IMR-90 (cell line): ENCODE measurements at regions not wholly inside any gene's neighbourhood (a gene's known extent, or its start where the extent isn't known, plus 50 kb on each side); places are given as distances from the start of the nearest gene placed in this dataset.

ENCODE experiments used
- ATAC-seq: fragments of 200-7000 bp; cut with Tn5 transposase; 2 replicates; pipeline ENCODE4 v1.9.1; 2020; ENCODE audit warnings: low read depth, mild to moderate bottlenecking, moderate library complexity
- BruUV-seq: library from RNA; stranded (reverse); fragments of 400-500 nt; replicated peaks from 2 replicates; lab custom pipeline; 2021; lab: Mats Ljungman, UMichigan
- CTCF ChIA-PET: fragments of 300-600 bp; formaldehyde crosslinking; extraction: SDS; loops from one replicate; lab custom pipeline; 2021; ENCODE audit warnings: antibody characterized with exemption; lab: Yijun Ruan, JAX
- POLR2A ChIA-PET: fragments of 300-600 bp; sonication (Branson Sonifier 250); formaldehyde crosslinking; loops from one replicate; lab custom pipeline; 2022; ENCODE audit warnings: antibody characterized with exemption; ENCODE audit not compliant: unreplicated experiment; lab: Charles Lee
- DNase-seq: peaks from one replicate; pipeline ENCODE4 v3.0.0; 2013
- H2AFZ ChIP-seq: replicated peaks from 2 replicates; pipeline ENCODE3; 2013; ENCODE audit warnings: low read length, mild to moderate bottlenecking; ENCODE audit not compliant: poor library complexity
- H2AK5ac ChIP-seq: 2 replicates; pipeline ENCODE4 v1.6.1; 2013; ENCODE audit warnings: low read depth, low read length, inconsistent platforms
- H2AK9ac ChIP-seq: replicated peaks from 2 replicates; pipeline ENCODE3; 2013; ENCODE audit warnings: mild to moderate bottlenecking, low read depth, low read length, moderate library complexity; ENCODE audit not compliant: poor library complexity
- H2BK120ac ChIP-seq: 2 replicates; pipeline ENCODE4 v1.6.1; 2013; ENCODE audit warnings: low read depth, low read length, inconsistent platforms
- H2BK15ac ChIP-seq: 3 replicates; pipeline ENCODE4 v1.6.1; 2013; ENCODE audit warnings: low read depth, low read length, inconsistent platforms
- H2BK20ac ChIP-seq: 2 replicates; pipeline ENCODE4 v1.6.1; 2013; ENCODE audit warnings: low read depth, mild to moderate bottlenecking, inconsistent platforms, low read length, moderate library complexity
- H2BK5ac ChIP-seq: 2 replicates; pipeline ENCODE4 v1.6.1; 2013; ENCODE audit warnings: mild to moderate bottlenecking, low read depth, low read length, inconsistent platforms; ENCODE audit not compliant: poor library complexity, severe bottlenecking
- H3K14ac ChIP-seq: replicated peaks from 2 replicates; pipeline ENCODE4 v1.6.1; 2013; ENCODE audit warnings: low read depth, low read length, inconsistent platforms
- H3K18ac ChIP-seq: 2 replicates; pipeline ENCODE4 v1.6.1; 2013; ENCODE audit warnings: low read depth, low read length, control low read depth
- H3K23ac ChIP-seq: 2 replicates; pipeline ENCODE4 v1.6.1; 2013; ENCODE audit warnings: low read depth, low read length, inconsistent platforms
- H3K27ac ChIP-seq: 2 replicates; pipeline ENCODE4 v1.5.1; 2013; ENCODE audit warnings: mild to moderate bottlenecking, control low read depth, low read length; ENCODE audit not compliant: insufficient read depth
- H3K27me3 ChIP-seq: 2 replicates; pipeline ENCODE4 v1.6.1; 2013; ENCODE audit warnings: low read length; ENCODE audit not compliant: control insufficient read depth, insufficient read depth
- H3K36me3 ChIP-seq: 2 replicates; pipeline ENCODE4 v1.6.1; 2013; ENCODE audit warnings: low read length, mixed read lengths; ENCODE audit not compliant: control insufficient read depth, insufficient read depth
- H3K4ac ChIP-seq: 2 replicates; pipeline ENCODE4 v1.6.1; 2013; ENCODE audit warnings: low read depth, low read length, inconsistent platforms
- H3K4me1 ChIP-seq: 2 replicates; pipeline ENCODE4 v1.6.1; 2013; ENCODE audit warnings: low read length, mixed read lengths; ENCODE audit not compliant: control insufficient read depth, insufficient read depth
- H3K4me2 ChIP-seq: 2 replicates; pipeline ENCODE4 v1.6.1; 2013; ENCODE audit warnings: low read depth, mild to moderate bottlenecking, control low read depth, low read length, moderate library complexity
- H3K4me3 ChIP-seq: 2 replicates; pipeline ENCODE4 v1.5.1; 2013; ENCODE audit warnings: low read depth, mild to moderate bottlenecking, control low read depth, low read length, moderate library complexity; ENCODE audit not compliant: insufficient read depth
- H3K56ac ChIP-seq: 2 replicates; pipeline ENCODE4 v1.6.1; 2013; ENCODE audit warnings: low read length, inconsistent platforms; ENCODE audit not compliant: insufficient read depth; ENCODE audit errors: extremely low read depth
- H3K79me1 ChIP-seq, 2 experiments: 2 replicates each; pipeline ENCODE4 v1.6.1; 2013; ENCODE audit warnings: low read length in 2 of 2, inconsistent platforms in 1 of 2, low read depth in 1 of 2
- H3K9ac ChIP-seq: 2 replicates; pipeline ENCODE4 v1.6.1; 2013; ENCODE audit warnings: low read depth, low read length, control low read depth
- H3K9me1 ChIP-seq: 2 replicates; pipeline ENCODE4 v1.6.1; 2013; ENCODE audit warnings: low read length, inconsistent platforms; ENCODE audit not compliant: insufficient read depth
- H3K9me3 ChIP-seq: 2 replicates; pipeline ENCODE4 v1.6.1; 2013; ENCODE audit warnings: low read length; ENCODE audit not compliant: control insufficient read depth, insufficient read depth
- H4K20me1 ChIP-seq: 2 replicates; pipeline ENCODE4 v1.6.1; 2013; ENCODE audit warnings: low read length, inconsistent platforms; ENCODE audit not compliant: insufficient read depth
- H4K5ac ChIP-seq: 2 replicates; pipeline ENCODE4 v1.6.1; 2013; ENCODE audit warnings: mild to moderate bottlenecking, low read depth, low read length, control low read depth
- H4K8ac ChIP-seq, 2 experiments: 2 replicates each; pipeline ENCODE4 v1.6.1; 2013; ENCODE audit warnings: low read depth in 2 of 2, low read length in 2 of 2, control low read depth in 1 of 2, inconsistent platforms in 1 of 2
- H4K91ac ChIP-seq: 2 replicates; pipeline ENCODE4 v1.6.1; 2013; ENCODE audit warnings: low read depth, low read length, inconsistent platforms; ENCODE audit not compliant: insufficient read depth
- BHLHE40 ChIP-seq: fragments of 150-350 bp; IDR thresholded peaks from 2 replicates; pipeline ENCODE4 v1.6.1; 2016; ENCODE audit warnings: mild to moderate bottlenecking, low read depth, low read length
- CEBPB ChIP-seq: IDR thresholded peaks from 2 replicates; pipeline ENCODE4 v1.6.1; 2012; ENCODE audit warnings: low read depth, low read length, improper control_type of control experiment
- CHD1 ChIP-seq: IDR thresholded peaks from 2 replicates; pipeline ENCODE4 v1.6.1; 2012; ENCODE audit warnings: low read depth, low read length, improper control_type of control experiment
- ELK1 ChIP-seq: fragments of 150-350 bp; IDR thresholded peaks from 2 replicates; pipeline ENCODE4 v1.6.1; 2016; ENCODE audit warnings: low read depth, mild to moderate bottlenecking, low read length, moderate library complexity, borderline replicate concordance
- FOS ChIP-seq: fragments of 150-350 bp; IDR thresholded peaks from 2 replicates; pipeline ENCODE4 v1.6.1; 2016; ENCODE audit warnings: low read depth, low read length
- MAFK ChIP-seq: IDR thresholded peaks from 2 replicates; pipeline ENCODE4 v1.6.1; 2012; ENCODE audit warnings: low read depth, low read length, improper control_type of control experiment
- MAZ ChIP-seq: IDR thresholded peaks from 2 replicates; pipeline ENCODE4 v1.6.1; 2012; ENCODE audit warnings: low read depth, mild to moderate bottlenecking, low read length, improper control_type of control experiment, moderate library complexity, borderline replicate concordance
- MXI1 ChIP-seq: IDR thresholded peaks from 2 replicates; pipeline ENCODE4 v1.6.1; 2012; ENCODE audit warnings: low read depth, mild to moderate bottlenecking, low read length, moderate library complexity, borderline replicate concordance
- NFE2L2 ChIP-seq: fragments of 150-350 bp; IDR thresholded peaks from 2 replicates; pipeline ENCODE4 v1.6.1; 2016; ENCODE audit warnings: low read depth, mild to moderate bottlenecking, low read length
- POLR2A ChIP-seq: IDR thresholded peaks from 2 replicates; pipeline ENCODE4 v1.6.1; 2012; ENCODE audit warnings: mild to moderate bottlenecking, low read depth, low read length
- RAD21 ChIP-seq: IDR thresholded peaks from 2 replicates; pipeline ENCODE4 v1.6.1; 2012; ENCODE audit warnings: low read length, improper control_type of control experiment
- RCOR1 ChIP-seq: IDR thresholded peaks from 2 replicates; pipeline ENCODE4 v1.6.1; 2012; ENCODE audit warnings: mild to moderate bottlenecking, low read length, improper control_type of control experiment; ENCODE audit not compliant: insufficient replicate concordance
- RFX5 ChIP-seq: IDR thresholded peaks from 2 replicates; pipeline ENCODE4 v1.8.0; 2012; ENCODE audit warnings: low read depth, mild to moderate bottlenecking, low read length, moderate library complexity
- SMC3 ChIP-seq: fragments of 150-350 bp; IDR thresholded peaks from 2 replicates; pipeline ENCODE4 v1.6.1; 2016; ENCODE audit warnings: low read depth, mild to moderate bottlenecking, antibody characterized with exemption, low read length, moderate library complexity
- WGBS, 2 experiments: methylation state at CpG; one replicate each; pipeline versions ENCODE4 v1.1.5 to v1.1.7; 2013; ENCODE audit warnings: missing lambda C conversion rate in 2 of 2; ENCODE audit not compliant: insufficient read length in 1 of 2; ENCODE audit errors: extremely low coverage in 2 of 2; 5-methylcytosine and 5-hydroxymethylcytosine counted together
- dilution Hi-C: fragments of 300-500 bp; cut with HindIII; formaldehyde crosslinking; loops from one replicate; pipeline ENCODE4 v1.14.3; 2018; ENCODE audit warnings: low sequenced_read_pairs; ENCODE audit not compliant: unreplicated experiment
- in situ Hi-C: fragments of 300-500 bp; cut with MboI; formaldehyde crosslinking; loops from 3 replicates; pipeline ENCODE4 v1.14.3; 2019; ENCODE audit warnings: low sequenced_read_pairs, inconsistent platforms, mixed read lengths
- intact Hi-C: fragments of 100-400 bp; cut with micrococcal nuclease; formaldehyde crosslinking; loops from 2 replicates; pipeline ENCODE4 v1.10.0; 2022
- TF ChIP-seq, protein P1 (sequence below): conservative IDR thresholded peaks from 2 replicates; pipeline ENCODE4 v1.5.1; 2012; ENCODE audit warnings: mild to moderate bottlenecking, low read depth, low read length, improper control_type of control experiment
- TF ChIP-seq, protein P2 (sequence below): fragments of 150-350 bp; IDR thresholded peaks from 2 replicates; pipeline ENCODE4 v1.6.1; 2017; ENCODE audit warnings: mild to moderate bottlenecking, antibody characterized with exemption, low read length, low read depth

DNA sequence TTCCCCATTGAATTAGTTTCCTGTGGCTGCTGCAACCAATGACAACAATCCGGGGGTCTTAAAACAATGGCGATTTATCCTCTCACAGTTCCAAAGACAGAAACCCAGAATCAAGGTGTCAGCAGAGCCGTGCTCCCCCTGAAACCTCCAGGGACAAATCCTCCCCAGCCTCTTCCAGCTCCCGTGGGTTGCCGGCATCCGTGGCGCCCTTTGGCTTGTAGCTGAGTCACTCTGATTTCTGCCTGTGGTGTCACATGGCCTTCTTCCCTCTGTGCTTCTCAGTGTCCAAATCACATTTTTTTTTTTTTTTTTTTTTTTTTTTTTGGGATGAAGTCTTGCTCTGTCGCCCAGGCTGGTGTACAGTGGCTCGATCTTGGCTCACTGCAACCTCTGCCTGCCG, 64.5 kb upstream of the STX18 start:
- ChIA-PET POLR2A (no interaction called here), CTCF (no interaction called here)
- ATAC-seq, result peak; percentile 63; the same call in 1 of the 2 replicates
- Histone ChIP-seq H2BK120ac (no peak overlapping the region), H2BK5ac (no peak overlapping the region), H3K23ac (no peak overlapping the region), H2AK5ac (no peak overlapping the region), H2AFZ (peak overlapping the region; percentile 1), H2BK15ac (no peak overlapping the region), H3K4me3 (no peak overlapping the region), H3K4me1 (no peaks in the 10 kb centered on the region; the same call in 1 of the 2 replicates), H3K9me1 (no peaks in the 10 kb centered on the region), H3K9me3 (no peaks in the 10 kb centered on the region), H3K9ac (no peak overlapping the region), H3K14ac (no peak overlapping the region), H3K4ac (no peak overlapping the region), H2AK9ac (no peak overlapping the region), H4K20me1 (no peaks in the 10 kb centered on the region), H3K56ac (no peak overlapping the region), H3K79me1 (no peaks in the 10 kb centered on the region), H4K91ac (no peak overlapping the region), H3K27ac (no peak overlapping the region), H3K4me2 (no peak overlapping the region), H3K36me3 (no peaks in the 10 kb centered on the region), H4K8ac (no peak overlapping the region), H3K27me3 (no peaks in the 10 kb centered on the region), H3K18ac (no peak overlapping the region), H4K5ac (no peak overlapping the region), H2BK20ac (no peak overlapping the region)
- no peak for TF ChIP-seq MAFK
- TF ChIP-seq FOS, result no peak
- no peak for TF ChIP-seq BHLHE40
- TF ChIP-seq, protein P1, sequence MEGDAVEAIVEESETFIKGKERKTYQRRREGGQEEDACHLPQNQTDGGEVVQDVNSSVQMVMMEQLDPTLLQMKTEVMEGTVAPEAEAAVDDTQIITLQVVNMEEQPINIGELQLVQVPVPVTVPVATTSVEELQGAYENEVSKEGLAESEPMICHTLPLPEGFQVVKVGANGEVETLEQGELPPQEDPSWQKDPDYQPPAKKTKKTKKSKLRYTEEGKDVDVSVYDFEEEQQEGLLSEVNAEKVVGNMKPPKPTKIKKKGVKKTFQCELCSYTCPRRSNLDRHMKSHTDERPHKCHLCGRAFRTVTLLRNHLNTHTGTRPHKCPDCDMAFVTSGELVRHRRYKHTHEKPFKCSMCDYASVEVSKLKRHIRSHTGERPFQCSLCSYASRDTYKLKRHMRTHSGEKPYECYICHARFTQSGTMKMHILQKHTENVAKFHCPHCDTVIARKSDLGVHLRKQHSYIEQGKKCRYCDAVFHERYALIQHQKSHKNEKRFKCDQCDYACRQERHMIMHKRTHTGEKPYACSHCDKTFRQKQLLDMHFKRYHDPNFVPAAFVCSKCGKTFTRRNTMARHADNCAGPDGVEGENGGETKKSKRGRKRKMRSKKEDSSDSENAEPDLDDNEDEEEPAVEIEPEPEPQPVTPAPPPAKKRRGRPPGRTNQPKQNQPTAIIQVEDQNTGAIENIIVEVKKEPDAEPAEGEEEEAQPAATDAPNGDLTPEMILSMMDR, result no peak
- TF ChIP-seq, protein P2, sequence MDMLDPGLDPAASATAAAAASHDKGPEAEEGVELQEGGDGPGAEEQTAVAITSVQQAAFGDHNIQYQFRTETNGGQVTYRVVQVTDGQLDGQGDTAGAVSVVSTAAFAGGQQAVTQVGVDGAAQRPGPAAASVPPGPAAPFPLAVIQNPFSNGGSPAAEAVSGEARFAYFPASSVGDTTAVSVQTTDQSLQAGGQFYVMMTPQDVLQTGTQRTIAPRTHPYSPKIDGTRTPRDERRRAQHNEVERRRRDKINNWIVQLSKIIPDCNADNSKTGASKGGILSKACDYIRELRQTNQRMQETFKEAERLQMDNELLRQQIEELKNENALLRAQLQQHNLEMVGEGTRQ, result peak; percentile 74
- no peak for TF ChIP-seq RFX5
- no peak for TF ChIP-seq SMC3
- TF ChIP-seq CEBPB, result no peak
- TF ChIP-seq POLR2A, result no peak
- no peak for TF ChIP-seq CHD1
- no peak for TF ChIP-seq MAZ
- no peak for TF ChIP-seq RCOR1
- TF ChIP-seq RAD21, result no peak
- peak; percentile 31; the same call in 1 of the 2 replicates for TF ChIP-seq NFE2L2
- no peak for TF ChIP-seq ELK1
- no peak for TF ChIP-seq MXI1
- in situ Hi-C loops (no loop called here), dilution Hi-C loops (no loop called here), intact Hi-C loops (no loop called here)
- no TSS peak for BruUV-seq
- peak; percentile 65 for DNase-seq
- WGBS, 2 experiments, result no CpG with 5 or more reads among the region's 10 CpGs
